Peyer's patch (tissue), 4 donors: ENCODE measurements at regions not wholly inside any gene's neighbourhood (a gene's known extent, or its start where the extent isn't known, plus 50 kb on each side); places are given as distances from the start of the nearest gene placed in this dataset.

Experiments used
- POLR2A ChIP-seq, 2 donors: fragments of 450-650 bp; IDR thresholded peaks; one replicate each; pipeline ENCODE4 v1.5.1; 2017; ENCODE audit warnings: antibody characterized with exemption in 2 of 2, mild to moderate bottlenecking in 2 of 2, moderate library complexity in 2 of 2
- TF ChIP-seq, protein P1 (sequence below), 6 experiments: fragments of 450-650 bp in 4 of 6; fragments of 200-600 bp in 2 of 6; sonication (generic) in 1 of 6; IDR thresholded peaks; one replicate each; pipeline ENCODE4 v1.5.1; 2017 to 2019; ENCODE audit warnings: antibody characterized with exemption in 6 of 6, mild to moderate bottlenecking in 3 of 6, moderate library complexity in 1 of 6

GRCh38 chr14:84036840-84037239 lies 1493.1 kb upstream of the FLRT2 start:
- TF ChIP-seq, protein P1, sequence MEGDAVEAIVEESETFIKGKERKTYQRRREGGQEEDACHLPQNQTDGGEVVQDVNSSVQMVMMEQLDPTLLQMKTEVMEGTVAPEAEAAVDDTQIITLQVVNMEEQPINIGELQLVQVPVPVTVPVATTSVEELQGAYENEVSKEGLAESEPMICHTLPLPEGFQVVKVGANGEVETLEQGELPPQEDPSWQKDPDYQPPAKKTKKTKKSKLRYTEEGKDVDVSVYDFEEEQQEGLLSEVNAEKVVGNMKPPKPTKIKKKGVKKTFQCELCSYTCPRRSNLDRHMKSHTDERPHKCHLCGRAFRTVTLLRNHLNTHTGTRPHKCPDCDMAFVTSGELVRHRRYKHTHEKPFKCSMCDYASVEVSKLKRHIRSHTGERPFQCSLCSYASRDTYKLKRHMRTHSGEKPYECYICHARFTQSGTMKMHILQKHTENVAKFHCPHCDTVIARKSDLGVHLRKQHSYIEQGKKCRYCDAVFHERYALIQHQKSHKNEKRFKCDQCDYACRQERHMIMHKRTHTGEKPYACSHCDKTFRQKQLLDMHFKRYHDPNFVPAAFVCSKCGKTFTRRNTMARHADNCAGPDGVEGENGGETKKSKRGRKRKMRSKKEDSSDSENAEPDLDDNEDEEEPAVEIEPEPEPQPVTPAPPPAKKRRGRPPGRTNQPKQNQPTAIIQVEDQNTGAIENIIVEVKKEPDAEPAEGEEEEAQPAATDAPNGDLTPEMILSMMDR (IDR thresholded peaks at IDR 0.05) = no peak
- TF ChIP-seq POLR2A (IDR thresholded peaks at IDR 0.05) = no peak
